ENCODE measurements at regions not wholly inside any gene's neighbourhood (a gene's known extent, or its start where the extent isn't known, plus 50 kb on each side); places are given as distances from the start of the nearest gene placed in this dataset.
"Not testable (repeated sequence)": the region's sequence is repeated elsewhere in the genome, so short reads cannot be mapped to it uniquely, and the experiment has no call there.

DNA sequence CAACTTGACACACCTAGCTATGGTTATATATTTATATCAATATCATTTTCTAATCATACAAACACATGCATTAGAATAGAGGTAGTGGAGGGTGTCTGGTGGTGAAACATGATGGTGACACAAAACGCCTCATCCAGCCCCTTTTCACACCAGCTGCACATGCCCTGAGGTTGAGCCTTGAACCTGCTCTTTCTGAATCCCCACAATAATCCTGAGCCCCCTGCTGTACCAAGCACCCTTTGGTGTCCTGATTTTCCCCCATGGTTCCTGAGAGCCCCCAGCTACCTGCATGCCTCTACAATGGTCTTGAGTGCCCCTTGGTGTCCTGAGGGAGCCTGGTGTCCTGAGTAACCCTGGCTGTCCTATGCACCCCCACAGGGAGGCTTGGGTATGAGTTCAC lies 840.6 kb downstream of the TMEM121 start:
- not testable (repeated sequence) for DNase-seq (ENCODE audit: extremely low read depth, low read depth)

DNA sequence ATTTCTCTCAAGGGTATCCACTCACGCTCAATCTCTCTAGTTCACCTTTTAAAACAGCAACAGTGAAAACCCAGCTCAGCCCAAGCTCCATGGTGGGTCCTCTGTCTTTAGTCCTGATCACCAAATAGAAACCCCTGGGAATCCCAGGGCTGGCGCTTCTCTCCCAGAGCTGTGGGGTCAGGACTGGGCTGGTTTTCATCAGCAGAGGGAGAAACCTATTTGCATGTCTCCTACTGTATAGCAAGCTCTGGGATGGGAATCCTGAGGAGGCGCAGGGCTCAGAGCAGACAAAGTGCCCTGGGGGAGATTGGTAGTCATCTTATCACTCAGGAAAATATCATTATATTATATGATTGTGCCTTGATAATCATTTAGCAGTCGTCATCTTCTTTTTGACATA lies 843.1 kb downstream of the TMEM121 start:
- DNase-seq (ENCODE audit: extremely low read depth, low read depth) = not testable (repeated sequence)

DNA sequence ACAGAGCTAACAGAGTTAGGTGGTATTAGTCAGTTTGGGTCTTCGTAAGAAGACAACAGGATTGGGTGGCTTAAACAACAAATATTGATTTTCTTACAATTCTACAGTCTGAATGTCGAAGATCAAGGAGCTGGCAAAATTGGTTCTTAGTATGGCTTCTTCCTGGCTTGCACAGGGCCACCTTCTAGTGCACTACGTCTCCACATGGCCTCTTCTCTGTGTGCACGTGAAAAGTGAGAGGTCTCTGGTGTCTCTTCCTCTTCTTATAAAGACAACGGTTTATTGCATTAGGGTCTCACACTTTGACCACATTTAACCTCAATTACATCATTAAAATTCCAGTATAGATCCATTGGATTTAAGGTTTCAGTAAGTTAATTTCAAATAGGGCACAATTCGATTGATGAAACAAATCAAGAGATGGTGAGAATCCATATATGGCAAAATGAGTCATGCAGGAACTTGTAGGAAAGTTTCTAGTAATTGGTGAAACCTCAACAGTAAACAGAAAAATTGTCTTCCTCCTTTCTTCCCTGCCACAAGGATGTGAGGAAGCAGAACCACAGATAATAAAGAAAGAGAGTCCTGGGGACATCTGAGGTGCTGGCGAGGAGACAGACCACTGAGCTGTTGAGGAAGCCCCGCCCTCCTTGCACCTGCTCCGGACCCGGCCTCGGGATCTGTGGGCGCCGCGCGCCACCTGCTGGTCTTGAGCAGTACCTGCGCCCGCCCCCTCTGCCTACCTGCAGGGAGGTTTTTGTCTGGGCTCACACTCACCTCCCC lies 846.7 kb downstream of the TMEM121 start:
- DNase-seq (ENCODE audit: extremely low read depth, low read depth) = no peak
- TF ChIP-seq, protein P1, sequence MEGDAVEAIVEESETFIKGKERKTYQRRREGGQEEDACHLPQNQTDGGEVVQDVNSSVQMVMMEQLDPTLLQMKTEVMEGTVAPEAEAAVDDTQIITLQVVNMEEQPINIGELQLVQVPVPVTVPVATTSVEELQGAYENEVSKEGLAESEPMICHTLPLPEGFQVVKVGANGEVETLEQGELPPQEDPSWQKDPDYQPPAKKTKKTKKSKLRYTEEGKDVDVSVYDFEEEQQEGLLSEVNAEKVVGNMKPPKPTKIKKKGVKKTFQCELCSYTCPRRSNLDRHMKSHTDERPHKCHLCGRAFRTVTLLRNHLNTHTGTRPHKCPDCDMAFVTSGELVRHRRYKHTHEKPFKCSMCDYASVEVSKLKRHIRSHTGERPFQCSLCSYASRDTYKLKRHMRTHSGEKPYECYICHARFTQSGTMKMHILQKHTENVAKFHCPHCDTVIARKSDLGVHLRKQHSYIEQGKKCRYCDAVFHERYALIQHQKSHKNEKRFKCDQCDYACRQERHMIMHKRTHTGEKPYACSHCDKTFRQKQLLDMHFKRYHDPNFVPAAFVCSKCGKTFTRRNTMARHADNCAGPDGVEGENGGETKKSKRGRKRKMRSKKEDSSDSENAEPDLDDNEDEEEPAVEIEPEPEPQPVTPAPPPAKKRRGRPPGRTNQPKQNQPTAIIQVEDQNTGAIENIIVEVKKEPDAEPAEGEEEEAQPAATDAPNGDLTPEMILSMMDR (IDR thresholded peaks at IDR 0.05; ENCODE audit: low read depth, low read length) = no peak

DNA sequence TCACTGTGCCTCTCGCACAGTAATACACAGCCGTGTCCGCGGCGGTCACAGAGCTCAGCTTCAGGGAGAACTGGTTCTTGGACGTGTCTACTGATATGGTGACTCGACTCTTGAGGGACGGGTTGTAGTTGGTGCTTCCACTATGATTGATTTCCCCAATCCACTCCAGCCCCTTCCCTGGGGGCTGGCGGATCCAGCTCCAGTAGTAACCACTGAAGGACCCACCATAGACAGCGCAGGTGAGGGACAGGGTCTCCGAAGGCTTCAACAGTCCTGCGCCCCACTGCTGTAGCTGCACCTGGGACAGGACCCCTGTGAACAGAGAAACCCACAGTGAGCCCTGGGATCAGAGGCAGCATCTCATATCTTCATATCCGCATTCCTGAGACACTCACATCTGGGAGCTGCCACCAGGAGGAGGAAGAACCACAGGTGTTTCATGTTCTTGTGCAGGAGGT lies 847.3 kb downstream of the TMEM121 start:
- not testable (repeated sequence) for DNase-seq (ENCODE audit: extremely low read depth, low read depth)

DNA sequence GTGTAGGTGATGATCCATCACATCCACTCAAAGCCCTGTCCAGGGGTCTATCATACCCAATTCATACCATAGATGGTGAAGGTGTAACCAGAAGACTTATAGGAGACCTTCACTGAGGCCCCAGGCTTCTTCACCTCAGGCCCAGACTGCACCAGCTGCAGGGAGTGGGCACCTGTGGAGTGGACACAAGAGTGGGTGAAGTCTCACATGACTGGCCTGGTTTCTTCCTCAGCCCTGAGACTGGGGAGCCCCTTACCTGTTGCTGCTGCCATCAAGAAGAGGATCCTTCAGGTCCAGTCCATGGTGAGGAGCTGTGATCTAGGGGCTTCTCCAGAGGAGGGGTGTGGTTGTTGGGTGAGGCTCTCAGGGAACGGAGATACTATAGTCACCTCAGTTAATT lies 851.0 kb downstream of the TMEM121 start:
- DNase-seq (ENCODE audit: extremely low read depth, low read depth) = no peak
- TF ChIP-seq, protein P1 (IDR thresholded peaks at IDR 0.05; ENCODE audit: low read depth, low read length) = no peak

DNA sequence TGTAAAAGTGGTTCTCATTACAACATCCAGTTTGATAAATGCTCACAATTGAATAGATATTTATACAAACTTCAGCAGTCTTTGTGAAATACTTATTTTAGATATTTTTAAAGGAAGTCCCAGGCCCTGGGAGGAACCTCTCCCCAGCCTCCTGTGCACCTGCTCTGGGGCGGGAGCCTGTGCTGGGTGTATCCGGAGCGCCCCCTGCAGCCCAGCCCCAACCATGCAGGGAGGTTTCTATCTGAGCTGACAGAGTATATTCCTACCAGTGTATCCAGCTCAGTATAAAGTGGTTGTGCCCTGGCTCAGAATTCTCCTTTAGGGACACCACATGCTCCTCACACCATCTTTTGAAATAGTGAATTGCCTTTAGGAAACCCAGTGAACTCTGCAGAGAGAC lies 851.8 kb downstream of the TMEM121 start:
- DNase-seq (ENCODE audit: extremely low read depth, low read depth) = no peak
- TF ChIP-seq, protein P1 (IDR thresholded peaks at IDR 0.05; ENCODE audit: low read depth, low read length) = no peak

DNA sequence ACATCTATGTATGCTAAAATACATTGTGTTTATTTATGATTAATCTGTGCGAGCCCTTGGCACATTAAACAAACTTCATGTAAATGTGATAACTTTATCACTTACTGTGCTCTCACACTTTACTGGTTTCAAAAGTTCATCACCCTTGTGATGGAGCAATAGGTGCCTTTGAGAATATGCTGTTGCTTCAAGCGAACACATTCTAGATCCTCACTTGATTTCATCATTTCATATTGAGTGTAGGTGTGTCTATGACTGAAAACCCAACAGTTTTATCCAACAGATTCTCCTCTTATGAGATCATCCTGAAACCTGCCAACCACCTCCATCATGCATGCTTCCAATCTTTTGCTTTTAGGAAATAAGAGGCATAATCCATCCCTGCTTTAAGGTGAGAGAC lies 854.4 kb downstream of the TMEM121 start:
- DNase-seq (ENCODE audit: extremely low read depth, low read depth) = no peak
- TF ChIP-seq, protein P1 (IDR thresholded peaks at IDR 0.05; ENCODE audit: low read depth, low read length) = no peak

DNA sequence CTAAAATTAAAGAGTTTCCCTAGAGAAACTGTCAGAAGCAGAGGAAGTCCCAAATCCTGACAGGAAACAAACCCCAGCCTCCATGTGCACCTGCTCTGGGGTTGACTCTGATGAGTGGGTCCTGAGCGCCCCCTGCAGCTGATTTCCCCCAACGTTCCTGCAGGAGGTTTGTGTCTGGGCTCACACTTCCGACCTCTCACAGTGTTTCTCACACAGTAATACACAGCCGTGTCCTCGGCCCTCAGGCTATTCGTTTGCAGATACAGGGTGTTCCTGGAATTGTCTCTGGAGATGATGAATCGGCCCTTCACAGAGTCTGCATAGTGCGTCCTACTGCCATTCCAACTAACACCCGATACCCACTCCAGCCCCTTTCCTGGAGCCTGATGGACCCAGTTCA lies 862.8 kb downstream of the TMEM121 start:
- not testable (repeated sequence) for DNase-seq (ENCODE audit: extremely low read depth, low read depth)

DNA sequence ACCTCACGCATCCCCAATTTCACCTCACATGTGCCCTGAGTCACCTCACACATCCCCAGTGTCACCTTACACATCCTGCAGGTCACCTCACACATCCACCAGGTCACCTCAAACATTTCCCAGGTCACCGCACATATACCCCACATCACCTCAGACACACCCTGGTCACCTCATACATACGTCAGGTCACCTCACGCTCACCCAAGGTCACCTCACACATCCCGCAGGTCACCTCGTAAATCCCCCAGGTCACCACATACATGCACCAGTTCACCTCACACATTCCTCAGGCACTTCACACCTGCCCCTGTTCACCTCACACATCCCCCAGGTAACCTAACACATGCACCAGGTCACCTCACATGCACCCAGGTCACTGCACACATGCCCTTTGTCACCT lies 864.0 kb downstream of the TMEM121 start:
- DNase-seq (ENCODE audit: extremely low read depth, low read depth) = no peak
- TF ChIP-seq, protein P1 (IDR thresholded peaks at IDR 0.05; ENCODE audit: low read depth, low read length) = no peak
